H1 (cell line): ENCODE measurements at regions not wholly inside any gene's neighbourhood (a gene's known extent, or its start where the extent isn't known, plus 50 kb on each side); places are given as distances from the start of the nearest gene placed in this dataset.

ENCODE experiments used
- CTCF ChIA-PET: fragments of 300-600 bp; sonication (Branson Sonifier 250); formaldehyde crosslinking; loops from one replicate; lab custom pipeline; 2021; ENCODE audit not compliant: partially characterized antibody; lab: Charles Lee
- POLR2A ChIA-PET: fragments of 300-600 bp; sonication (Branson Sonifier 250); formaldehyde crosslinking; loops from one replicate; lab custom pipeline; 2021; ENCODE audit warnings: inconsistent platforms; ENCODE audit not compliant: partially characterized antibody; lab: Charles Lee
- DNase-seq, 2 experiments: peaks; one replicate each; pipeline versions ENCODE4 v3.0.0 to v3.0.0-alpha.2; 2010 to 2022; ENCODE audit warnings: low spot score in 2 of 2, low read depth in 1 of 2, mixed read lengths in 1 of 2
- FAIRE-seq: peaks from 2 replicates; lab custom pipeline; 2011; peaks lifted over from hg19 to GRCh38; lab: Jason Lieb, UNC
- H2AFZ ChIP-seq: 2 replicates; pipeline ENCODE4 v1.8.1; 2012; ENCODE audit warnings: low read length, inconsistent platforms
- H2AK5ac ChIP-seq: 2 replicates; pipeline ENCODE4 v1.6.1; 2013; ENCODE audit warnings: low read depth, low read length
- H2BK120ac ChIP-seq: replicated peaks from 2 replicates; pipeline ENCODE3; 2013; ENCODE audit warnings: low read depth, low read length, inconsistent platforms
- H2BK12ac ChIP-seq: 2 replicates; pipeline ENCODE4 v1.6.1; 2013; ENCODE audit warnings: low read depth, low read length
- H2BK15ac ChIP-seq: 2 replicates; pipeline ENCODE4 v1.6.1; 2013; ENCODE audit warnings: low read length
- H2BK20ac ChIP-seq: 2 replicates; pipeline ENCODE4 v1.6.1; 2013; ENCODE audit warnings: low read length
- H2BK5ac ChIP-seq: 2 replicates; pipeline ENCODE4 v1.6.1; 2013; ENCODE audit warnings: low read depth, low read length
- H3K14ac ChIP-seq: 2 replicates; pipeline ENCODE4 v1.6.1; 2013; ENCODE audit warnings: inconsistent platforms; ENCODE audit not compliant: insufficient read length
- H3K18ac ChIP-seq: 2 replicates; pipeline ENCODE4 v1.6.1; 2013; ENCODE audit warnings: low read length; ENCODE audit errors: extremely low read depth
- H3K23ac ChIP-seq: 2 replicates; pipeline ENCODE4 v1.6.1; 2013; ENCODE audit warnings: inconsistent platforms; ENCODE audit not compliant: insufficient read length
- H3K23me2 ChIP-seq: 2 replicates; pipeline ENCODE4 v1.6.1; 2013; ENCODE audit warnings: low read depth, low read length
- H3K27ac ChIP-seq: 2 replicates; pipeline ENCODE4 v1.6.1; 2011; ENCODE audit warnings: low read depth, low read length, inconsistent platforms
- H3K27me3 ChIP-seq, 4 experiments: replicated peaks in 1 of 4; 1 replicate in 1 of 4; 2 replicates in 3 of 4; pipeline versions ENCODE4 v1.6.1 to v1.8.1; 2011 to 2013; ENCODE audit warnings: low read length in 3 of 4, mild to moderate bottlenecking in 3 of 4, inconsistent platforms in 2 of 4, mixed read lengths in 2 of 4, moderate library complexity in 1 of 4; ENCODE audit not compliant: control insufficient read depth in 3 of 4, insufficient read depth in 3 of 4; ENCODE audit errors: extremely low read depth in 1 of 4
- H3K36me3 ChIP-seq, 4 experiments: 2 replicates each; pipeline versions ENCODE4 v1.6.1 to v1.8.1; 2011 to 2013; ENCODE audit warnings: mild to moderate bottlenecking in 4 of 4, low read length in 3 of 4, moderate library complexity in 2 of 4, control low read depth in 1 of 4, inconsistent platforms in 1 of 4; ENCODE audit not compliant: insufficient read depth in 4 of 4, control insufficient read depth in 2 of 4
- H3K4ac ChIP-seq: replicated peaks from 2 replicates; pipeline ENCODE3; 2013; ENCODE audit warnings: low read length, low read depth, mixed read lengths, inconsistent platforms; ENCODE audit not compliant: insufficient read length
- H3K4me1 ChIP-seq, 4 experiments: replicated peaks in 1 of 4; 1 replicate in 1 of 4; 2 replicates in 3 of 4; pipeline versions ENCODE4 v1.6.1 to v1.8.1; 2011 to 2013; ENCODE audit warnings: low read length in 3 of 4, inconsistent platforms in 2 of 4, mixed read lengths in 1 of 4; ENCODE audit not compliant: insufficient read depth in 4 of 4, control insufficient read depth in 3 of 4
- H3K4me2 ChIP-seq, 2 experiments: 2 replicates each; pipeline versions ENCODE4 v1.6.1 to v1.8.1; 2011 to 2013; ENCODE audit warnings: low read depth in 2 of 2, low read length in 2 of 2, control low read depth in 1 of 2, inconsistent platforms in 1 of 2, mild to moderate bottlenecking in 1 of 2; ENCODE audit not compliant: insufficient read depth in 1 of 2
- H3K4me3 ChIP-seq, 4 experiments: fragments of 200-600, 300-600 bp in 1 of 4; sonication (generic), shearing (Covaris generic), sonication (Bioruptor Twin) in 1 of 4; 2 replicates each; pipeline versions ENCODE4 v1.5.1 to v1.8.1; 2011 to 2016; ENCODE audit warnings: low read length in 4 of 4, low read depth in 3 of 4, control low read depth in 2 of 4, inconsistent platforms in 2 of 4, mild to moderate bottlenecking in 2 of 4, mixed read lengths in 1 of 4, moderate library complexity in 1 of 4; ENCODE audit not compliant: insufficient read depth in 2 of 4; ENCODE audit errors: extremely low read depth in 1 of 4
- H3K56ac ChIP-seq: replicated peaks from 2 replicates; pipeline ENCODE3; 2013; ENCODE audit warnings: low read depth, mild to moderate bottlenecking, mixed read lengths, low read length, inconsistent platforms; ENCODE audit not compliant: insufficient read length
- H3K79me1 ChIP-seq: 2 replicates; pipeline ENCODE4 v1.6.1; 2013; ENCODE audit warnings: low read depth, low read length, control low read depth
- H3K79me2 ChIP-seq, 2 experiments: 2 replicates each; pipeline versions ENCODE4 v1.6.1 to v1.8.1; 2012 to 2013; ENCODE audit warnings: low read length in 2 of 2, mild to moderate bottlenecking in 2 of 2, inconsistent platforms in 1 of 2; ENCODE audit not compliant: insufficient read depth in 2 of 2, control insufficient read depth in 1 of 2
- H3K9ac ChIP-seq, 4 experiments: replicated peaks in 1 of 4; 1 replicate in 1 of 4; 2 replicates in 3 of 4; pipeline versions ENCODE4 v1.6.1 to v1.8.1; 2011 to 2013; ENCODE audit warnings: low read depth in 3 of 4, low read length in 3 of 4, control low read depth in 2 of 4, mild to moderate bottlenecking in 2 of 4, moderate library complexity in 2 of 4, inconsistent platforms in 1 of 4; ENCODE audit errors: extremely low read depth in 1 of 4
- H3K9me3 ChIP-seq, 2 experiments: 2 replicates each; pipeline versions ENCODE4 v1.6.1 to v1.8.1; 2012 to 2013; ENCODE audit warnings: mild to moderate bottlenecking in 2 of 2, moderate library complexity in 2 of 2, control low read depth in 1 of 2, inconsistent platforms in 1 of 2, low read depth in 1 of 2, low read length in 1 of 2, mixed read lengths in 1 of 2; ENCODE audit not compliant: insufficient read depth in 2 of 2
- H4K20me1 ChIP-seq, 2 experiments: replicated peaks in 1 of 2; 2 replicates each; pipeline versions ENCODE3 to v1.8.1; 2011 to 2013; ENCODE audit warnings: inconsistent platforms in 2 of 2, low read length in 2 of 2, mild to moderate bottlenecking in 1 of 2; ENCODE audit not compliant: insufficient read depth in 2 of 2, control insufficient read depth in 1 of 2
- H4K5ac ChIP-seq: 2 replicates; pipeline ENCODE4 v1.6.1; 2013; ENCODE audit warnings: low read length, low read depth, mixed read lengths, inconsistent platforms; ENCODE audit not compliant: insufficient read length
- H4K8ac ChIP-seq: 2 replicates; pipeline ENCODE4 v1.8.0; 2013; ENCODE audit warnings: mild to moderate bottlenecking, moderate library complexity, low read length, inconsistent platforms; ENCODE audit not compliant: insufficient read depth; ENCODE audit errors: extremely low read depth
- H4K91ac ChIP-seq: replicated peaks from 2 replicates; pipeline ENCODE3; 2013; ENCODE audit warnings: low read length, mixed read lengths, inconsistent platforms; ENCODE audit not compliant: insufficient read length
- EZH2 ChIP-seq: fragments of 200-600 bp; sonication (generic); IDR thresholded peaks from 2 replicates; pipeline ENCODE4 v1.7.1; 2012; ENCODE audit warnings: low read depth, mild to moderate bottlenecking, moderate library complexity, low read length, inconsistent platforms; ENCODE audit not compliant: severe bottlenecking
- JUN ChIP-seq: IDR thresholded peaks from 2 replicates; pipeline ENCODE4 v1.6.1; 2011; ENCODE audit warnings: low read depth, mild to moderate bottlenecking, improper control_type of control experiment, low read length
- JUND ChIP-seq: IDR thresholded peaks from 2 replicates; pipeline ENCODE4 v1.6.1; 2011; ENCODE audit warnings: mild to moderate bottlenecking, improper control_type of control experiment, low read length
- MAFK ChIP-seq: IDR thresholded peaks from 2 replicates; pipeline ENCODE4 v1.6.1; 2012; ENCODE audit warnings: low read depth, mild to moderate bottlenecking, improper control_type of control experiment, low read length
- NRF1 ChIP-seq: IDR thresholded peaks from 2 replicates; pipeline ENCODE4 v1.6.1; 2011; ENCODE audit warnings: mild to moderate bottlenecking, low read depth, low read length, improper control_type of control experiment
- RFX5 ChIP-seq: IDR thresholded peaks from 2 replicates; pipeline ENCODE4 v1.6.1; 2011; ENCODE audit warnings: low read depth, low read length, improper control_type of control experiment, borderline replicate concordance
- RNF2 ChIP-seq: fragments of 200-900, 300-1000 bp; sonication (generic); IDR thresholded peaks from 2 replicates; pipeline ENCODE4 v1.7.1; 2016; ENCODE audit warnings: borderline replicate concordance, low read depth, mild to moderate bottlenecking, antibody characterized with exemption, low read length; ENCODE audit not compliant: poor library complexity, severe bottlenecking; ENCODE audit errors: missing control alignments
- SP2 ChIP-seq: IDR thresholded peaks from 2 replicates; pipeline ENCODE4 v1.6.1; 2012; ENCODE audit warnings: mild to moderate bottlenecking, low read length, inconsistent platforms
- WGBS, 2 experiments: shearing (Covaris generic) in 1 of 2; methylation state at CpG; one replicate each; pipeline versions ENCODE4 v1.1.6 to v1.1.7; 2013 to 2015; ENCODE audit warnings: low lambda C conversion rate in 2 of 2, mixed read lengths in 2 of 2, inconsistent platforms in 1 of 2, low coverage in 1 of 2, missing lambda C conversion rate in 1 of 2; ENCODE audit not compliant: insufficient replicate concordance in 2 of 2, insufficient coverage in 1 of 2, insufficient read length in 1 of 2; ENCODE audit errors: extremely low coverage in 1 of 2, missing lambda C conversion rate in 1 of 2; 5-methylcytosine and 5-hydroxymethylcytosine counted together
- TF ChIP-seq, protein P1 (sequence below): IDR thresholded peaks from 2 replicates; pipeline ENCODE4 v1.6.1; 2012; ENCODE audit warnings: inconsistent platforms
- TF ChIP-seq, protein P2 (sequence below), 3 experiments: IDR thresholded peaks; 1 replicate in 2 of 3; 2 replicates in 1 of 3; pipeline versions ENCODE4 v1.5.1 to v1.6.1; 2011; ENCODE audit warnings: low read length in 3 of 3, mild to moderate bottlenecking in 3 of 3, inconsistent platforms in 2 of 3, low read depth in 1 of 3, moderate library complexity in 1 of 3; ENCODE audit not compliant: insufficient read depth in 1 of 3; ENCODE audit errors: control extremely low read depth in 1 of 3

DNA sequence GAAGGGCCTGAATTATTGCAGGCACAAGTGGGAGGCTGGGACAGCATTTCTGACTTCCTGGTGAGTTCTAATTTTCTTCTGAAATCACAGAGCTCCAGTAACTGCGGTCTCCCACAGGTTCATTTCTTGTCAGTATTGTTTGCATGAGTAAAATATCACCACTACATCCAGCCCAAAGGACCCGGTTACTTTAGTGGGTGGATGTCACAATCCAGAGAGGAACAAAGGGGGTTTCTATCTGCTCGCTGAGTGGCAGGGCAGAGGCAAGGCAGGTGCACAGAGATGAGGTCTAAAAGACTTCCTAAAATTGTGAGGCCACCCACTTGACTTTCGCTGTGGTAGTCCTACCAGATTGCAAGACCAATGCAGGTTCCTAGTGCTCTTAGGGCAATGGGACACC lies 800.4 kb upstream of the ID2 start:
- Histone ChIP-seq H3K79me2 (peaks cover 41 to 72% of the 10 kb centered on the region in 2 experiments), H3K9me3 (no peaks in the 10 kb centered on the region), H3K27ac (0 out of 2 replicates have a peak overlapping the region, but pooled peaks have one; percentile 1), H3K23ac (no peak overlapping the region), H3K14ac (no peak overlapping the region), H3K9ac (no peak overlapping the region), H2BK5ac (peak overlapping the region; percentile 89; the same call in 1 of the 2 replicates), H3K4me2 (peak overlapping the region in 1 of 2 experiments; percentile 100; a peak in 3 of 4 replicates), H4K5ac (peak overlapping the region; percentile 1), H3K4me1 (peaks cover 3 to 24% (median 10%) of the 10 kb centered on the region in 4 experiments), H3K79me1 (peaks cover 18% of the 10 kb centered on the region), H2AFZ (no peak overlapping the region), H3K4ac (peak overlapping the region; percentile 48), H4K20me1 (no peaks in the 10 kb centered on the region), H3K36me3 (peaks cover 0 to 58% (median 19%) of the 10 kb centered on the region in 4 experiments; a peak in 6 of 8 replicates), H3K18ac (peak overlapping the region; percentile 62), H2BK15ac (no peak overlapping the region), H2BK20ac (no peak overlapping the region), H4K91ac (peak overlapping the region; percentile 58), H3K56ac (no peak overlapping the region), H3K4me3 (peak overlapping the region in 1 of 4 experiments; percentile 71; a peak in 1 of 8 replicates), H2AK5ac (peak overlapping the region; percentile 82), H2BK120ac (peak overlapping the region; percentile 74), H4K8ac (no peak overlapping the region), H3K23me2 (peaks cover 7% of the 10 kb centered on the region), H3K27me3 (no peaks in the 10 kb centered on the region), H2BK12ac (peak overlapping the region; percentile 46; the same call in 1 of the 2 replicates)
- ChIA-PET POLR2A (interaction anchor here (0.8 to 6.1 kb wide), 4 partner anchors 10 to 91 kb away, joined by 3 to 106 read pairs (median 6); no protein-coding TSS in a partner anchor), CTCF (interaction anchor here (0.6 to 1.3 kb wide), 3 partner anchors 27 to 812 kb away, joined by 3 read pairs; no protein-coding TSS in a partner anchor)
- DNase-seq (no peak), FAIRE-seq (no peak)
- WGBS, 2 experiments: 94% methylated on average over 4 of the region's 4 CpGs; no CpG with 5 or more reads in 1 of the 2 experiments
- no peak for TF ChIP-seq MAFK
- no peak for TF ChIP-seq JUND
- TF ChIP-seq JUN: no peak
- TF ChIP-seq NRF1: no peak
- TF ChIP-seq EZH2: no peak
- TF ChIP-seq, protein P1, sequence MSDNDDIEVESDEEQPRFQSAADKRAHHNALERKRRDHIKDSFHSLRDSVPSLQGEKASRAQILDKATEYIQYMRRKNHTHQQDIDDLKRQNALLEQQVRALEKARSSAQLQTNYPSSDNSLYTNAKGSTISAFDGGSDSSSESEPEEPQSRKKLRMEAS: no peak
- no peak for TF ChIP-seq RFX5
- TF ChIP-seq SP2: no peak
- TF ChIP-seq RNF2: no peak
- TF ChIP-seq, protein P2, sequence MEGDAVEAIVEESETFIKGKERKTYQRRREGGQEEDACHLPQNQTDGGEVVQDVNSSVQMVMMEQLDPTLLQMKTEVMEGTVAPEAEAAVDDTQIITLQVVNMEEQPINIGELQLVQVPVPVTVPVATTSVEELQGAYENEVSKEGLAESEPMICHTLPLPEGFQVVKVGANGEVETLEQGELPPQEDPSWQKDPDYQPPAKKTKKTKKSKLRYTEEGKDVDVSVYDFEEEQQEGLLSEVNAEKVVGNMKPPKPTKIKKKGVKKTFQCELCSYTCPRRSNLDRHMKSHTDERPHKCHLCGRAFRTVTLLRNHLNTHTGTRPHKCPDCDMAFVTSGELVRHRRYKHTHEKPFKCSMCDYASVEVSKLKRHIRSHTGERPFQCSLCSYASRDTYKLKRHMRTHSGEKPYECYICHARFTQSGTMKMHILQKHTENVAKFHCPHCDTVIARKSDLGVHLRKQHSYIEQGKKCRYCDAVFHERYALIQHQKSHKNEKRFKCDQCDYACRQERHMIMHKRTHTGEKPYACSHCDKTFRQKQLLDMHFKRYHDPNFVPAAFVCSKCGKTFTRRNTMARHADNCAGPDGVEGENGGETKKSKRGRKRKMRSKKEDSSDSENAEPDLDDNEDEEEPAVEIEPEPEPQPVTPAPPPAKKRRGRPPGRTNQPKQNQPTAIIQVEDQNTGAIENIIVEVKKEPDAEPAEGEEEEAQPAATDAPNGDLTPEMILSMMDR (IDR thresholded peaks at IDR 0.05; ENCODE audit: control extremely low read depth in 1 of 3, insufficient read depth in 1 of 3, low read depth in 1 of 3, low read length in 3 of 3): no peak
